GM12891 (cell line): ENCODE measurements at regions not wholly inside any gene's neighbourhood (a gene's known extent, or its start where the extent isn't known, plus 50 kb on each side); places are given as distances from the start of the nearest gene placed in this dataset.

Experiments
- POLR2A ChIP-seq: IDR thresholded peaks from 2 replicates; pipeline ENCODE4 v1.6.1; 2011; ENCODE audit warnings: low read depth, low read length, control low read depth
- POLR2AphosphoS5 ChIP-seq: IDR thresholded peaks from 2 replicates; pipeline ENCODE4 v1.6.1; 2011; ENCODE audit warnings: low read depth, low read length, control low read depth
- POU2F2 ChIP-seq: IDR thresholded peaks from 2 replicates; pipeline ENCODE4 v1.6.1; 2011; ENCODE audit warnings: low read depth, mild to moderate bottlenecking, control low read depth, low read length, moderate library complexity
- SPI1 ChIP-seq: IDR thresholded peaks from 2 replicates; pipeline ENCODE4 v1.6.1; 2011; ENCODE audit warnings: low read depth, low read length, control low read depth
- TAF1 ChIP-seq: IDR thresholded peaks from 2 replicates; pipeline ENCODE4 v1.6.1; 2011; ENCODE audit warnings: low read depth, low read length, control low read depth

- TF ChIP-seq POLR2A, result no peak
- no peak for TF ChIP-seq POLR2AphosphoS5
- TF ChIP-seq TAF1, result no peak
- no peak for TF ChIP-seq SPI1
- TF ChIP-seq POU2F2, result no peak
Measured at GRCh38 chr15:31245756-31246155, 80.9 kb upstream of the KLF13 start.
